Kidney (tissue), 13 donors: ENCODE measurements at regions not wholly inside any gene's neighbourhood (a gene's known extent, or its start where the extent isn't known, plus 50 kb on each side); places are given as distances from the start of the nearest gene placed in this dataset.

Experiments used
- DNase-seq, 5 donors: peaks; one replicate each; pipeline ENCODE4 v3.0.0-alpha.2; 2013 to 2020
- FAIRE-seq: peaks from 2 replicates; lab custom pipeline; 2012; peaks lifted over from hg19 to GRCh38; lab: Jason Lieb, UNC
- H3K27ac ChIP-seq, 2 donors: one replicate each; pipeline ENCODE4 v1.7.0; 2013; ENCODE audit warnings: low read depth in 2 of 2, low read length in 2 of 2, inconsistent platforms in 1 of 2
- H3K27me3 ChIP-seq: one replicate; pipeline ENCODE4 v1.7.1; 2013; ENCODE audit warnings: low read length, inconsistent platforms; ENCODE audit not compliant: control insufficient read depth, insufficient read depth
- H3K36me3 ChIP-seq, 3 donors: one replicate each; pipeline versions ENCODE4 v1.7.0 to v1.7.1; 2013; ENCODE audit warnings: low read length in 3 of 3, control low read depth in 1 of 3, inconsistent platforms in 1 of 3; ENCODE audit not compliant: insufficient read depth in 3 of 3, control insufficient read depth in 2 of 3
- H3K4me1 ChIP-seq, 3 donors: one replicate each; pipeline versions ENCODE4 v1.7.0 to v1.7.1; 2013; ENCODE audit warnings: low read length in 3 of 3, inconsistent platforms in 1 of 3, low read depth in 1 of 3; ENCODE audit not compliant: control insufficient read depth in 2 of 3, insufficient read depth in 2 of 3
- H3K4me3 ChIP-seq, 3 donors: one replicate each; pipeline versions ENCODE4 v1.7.0 to v1.8.1; 2013; ENCODE audit warnings: low read length in 3 of 3, control low read depth in 1 of 3, inconsistent platforms in 1 of 3
- H3K9ac ChIP-seq, 3 donors: one replicate each; pipeline versions ENCODE4 v1.7.0 to v1.7.1; 2013; ENCODE audit warnings: low read length in 3 of 3, control low read depth in 1 of 3, inconsistent platforms in 1 of 3
- H3K9me3 ChIP-seq, 3 donors: one replicate each; pipeline versions ENCODE4 v1.7.0 to v1.7.1; 2013; ENCODE audit warnings: low read length in 3 of 3, control low read depth in 1 of 3, inconsistent platforms in 1 of 3; ENCODE audit not compliant: control insufficient read depth in 2 of 3, insufficient read depth in 1 of 3
- CTCF ChIP-seq: IDR thresholded peaks from 3 replicates; pipeline ENCODE4 v1.5.1; 2012; ENCODE audit warnings: mild to moderate bottlenecking, moderate library complexity, borderline replicate concordance; ENCODE audit not compliant: insufficient read depth; ENCODE audit errors: extremely low read depth
- intact Hi-C: fragments of 100-400 bp; cut with DNase I; formaldehyde crosslinking; loops from one replicate; pipeline ENCODE4 v1.11.1; 2022
- donor health status: control.
- donor health status: control.
- donor health status: control.
- donor health status: control.
- donor health status: control.
- donor health status: DM: yes; HTN: yes; CAD: no.
- donor health status: Normal renal cell carcinoma (clear cell type).

- no peaks in the 10 kb centered on the region for H3K27me3 ChIP-seq
Measured at GRCh38 chr4:159446266-159446976, 343.5 kb downstream of the RAPGEF2 start.

GRCh38 chr4:159447296-159447695 lies 344.4 kb downstream of the RAPGEF2 start:
- Histone ChIP-seq H3K36me3 (no peaks in the 10 kb centered on the region), H3K4me1 (no peaks in the 10 kb centered on the region), H3K4me3 (no peak overlapping the region), H3K27ac (no peak overlapping the region), H3K9me3 (no peaks in the 10 kb centered on the region), H3K9ac (no peak overlapping the region), H3K27me3 (no peaks in the 10 kb centered on the region)
- FAIRE-seq (no peak), DNase-seq (no peak)
- no peak for TF ChIP-seq CTCF
- intact Hi-C loops = no loop called here

More at GRCh38 chr4:159446266-159446976, 343.5 kb downstream of the RAPGEF2 start:
- TF ChIP-seq CTCF = peak; percentile 89
- H3K9ac ChIP-seq = no peak overlapping the region
- DNase-seq = peak; percentile 49 to 86 (median 65)
- intact Hi-C loops = no loop called here
- no peaks in the 10 kb centered on the region for H3K4me1 ChIP-seq
- H3K27ac ChIP-seq = no peak overlapping the region
- H3K4me3 ChIP-seq = no peak overlapping the region
- no peak for FAIRE-seq
- no peaks in the 10 kb centered on the region for H3K9me3 ChIP-seq
- H3K36me3 ChIP-seq = no peaks in the 10 kb centered on the region

- H3K4me3 ChIP-seq = no peak overlapping the region
- no peak overlapping the region for H3K9ac ChIP-seq
- TF ChIP-seq CTCF = no peak
- no peak overlapping the region for H3K27ac ChIP-seq
- intact Hi-C loops = no loop called here
- H3K27me3 ChIP-seq = no peaks in the 10 kb centered on the region
- DNase-seq (no peak), FAIRE-seq (no peak)
- H3K36me3 ChIP-seq = no peaks in the 10 kb centered on the region
- H3K4me1 ChIP-seq = no peaks in the 10 kb centered on the region
- no peaks in the 10 kb centered on the region for H3K9me3 ChIP-seq
Measured at GRCh38 chr4:159451006-159451405, 348.1 kb downstream of the RAPGEF2 start.
